GM21367 (cell line): ENCODE measurements at regions not wholly inside any gene's neighbourhood (a gene's known extent, or its start where the extent isn't known, plus 50 kb on each side); places are given as distances from the start of the nearest gene placed in this dataset.
"Not testable (repeated sequence)": the region's sequence is repeated elsewhere in the genome, so short reads cannot be mapped to it uniquely, and the experiment has no call there.

Experiments used
- ATAC-seq: cut with Tn5 transposase; IDR thresholded peaks from one replicate; pipeline ENCODE4 v1.9.1; 2021; ENCODE audit not compliant: unreplicated experiment

GRCh38 chr18:46179306-46179705, 75.1 kb downstream of the HAUS1 start:
- ATAC-seq: no peak

GRCh38 chr18:46182633-46183358, 78.6 kb downstream of the HAUS1 start:
- no peak for ATAC-seq

GRCh38 chr18:46184296-46184695, 80.1 kb downstream of the HAUS1 start:
- not testable (repeated sequence) for ATAC-seq

- no peak for ATAC-seq
These were observed 80.5 kb downstream of the HAUS1 start for GRCh38 chr18:46184727-46185126.

GRCh38 chr18:46190667-46191066, 86.5 kb downstream of the HAUS1 start:
- ATAC-seq: no peak

- ATAC-seq: no peak
These were observed 92.5 kb downstream of the HAUS1 start for GRCh38 chr18:46196627-46197243.

- ATAC-seq: no peak
These were observed 95.4 kb downstream of the HAUS1 start for GRCh38 chr18:46199515-46200147.

GRCh38 chr18:46200178-46201055, 96.2 kb downstream of the HAUS1 start:
- not testable (repeated sequence) for ATAC-seq

GRCh38 chr18:46204143-46204542, 100.0 kb downstream of the HAUS1 start:
- no peak for ATAC-seq

- ATAC-seq: no peak
These were observed 103.8 kb downstream of the HAUS1 start for GRCh38 chr18:46207985-46208384.

GRCh38 chr18:46209161-46209560, 105.0 kb downstream of the HAUS1 start:
- ATAC-seq: no peak

GRCh38 chr18:46211816-46212215, 107.6 kb downstream of the HAUS1 start:
- ATAC-seq: no peak

GRCh38 chr18:46212398-46212797, 108.2 kb downstream of the HAUS1 start:
- no peak for ATAC-seq

- no peak for ATAC-seq
These were observed 109.1 kb downstream of the HAUS1 start for GRCh38 chr18:46213295-46213694.

GRCh38 chr18:46214435-46214834, 110.2 kb downstream of the HAUS1 start:
- no peak for ATAC-seq

- ATAC-seq: no peak
These were observed 111.9 kb downstream of the HAUS1 start for GRCh38 chr18:46215902-46216723.

- ATAC-seq: no peak
These were observed 115.9 kb downstream of the HAUS1 start for GRCh38 chr18:46220116-46220515.

GRCh38 chr18:46222093-46222492, 117.9 kb downstream of the HAUS1 start:
- no peak for ATAC-seq

- no peak for ATAC-seq
These were observed 118.7 kb downstream of the HAUS1 start for GRCh38 chr18:46222710-46223360.
